K562 (cell line): ENCODE measurements at regions not wholly inside any gene's neighbourhood (a gene's known extent, or its start where the extent isn't known, plus 50 kb on each side); places are given as distances from the start of the nearest gene placed in this dataset.

Experiments used
- BCL6 ChIP-seq: fragments of 250-450 bp; sonication (Bioruptor Pico); IDR thresholded peaks from 2 replicates; pipeline ENCODE4 v1.4.0; 2020
- CAMTA2 ChIP-seq: fragments of 250-450 bp; sonication (Bioruptor Pico); conservative IDR thresholded peaks from 2 replicates; pipeline ENCODE4 v1.5.1; 2022
- CREM ChIP-seq: IDR thresholded peaks from 2 replicates; pipeline ENCODE4 v1.6.1; 2014; ENCODE audit warnings: antibody characterized with exemption, low read depth
- CXXC5 ChIP-seq: fragments of 250-450 bp; sonication (Bioruptor Pico); IDR thresholded peaks from 2 replicates; pipeline ENCODE4 v1.8.0; 2022; ENCODE audit warnings: inconsistent platforms, mild to moderate bottlenecking, moderate library complexity
- DIDO1 ChIP-seq: fragments of 450-650 bp; IDR thresholded peaks from 2 replicates; pipeline ENCODE4 v1.6.1; 2016; ENCODE audit warnings: low read depth, missing biosample characterization, missing genetic modification characterization
- DLX4 ChIP-seq: fragments of 250-450 bp; sonication (Bioruptor Pico); IDR thresholded peaks from 2 replicates; pipeline ENCODE4 v1.6.1; 2021; ENCODE audit warnings: mild to moderate bottlenecking
- FOXK1 ChIP-seq: sonication (generic); formaldehyde crosslinking; IDR thresholded peaks from 2 replicates; pipeline ENCODE4 v1.8.0; 2022; ENCODE audit warnings: missing genetic modification reagents, mild to moderate bottlenecking, borderline replicate concordance
- GATA2 ChIP-seq: sonication (generic); formaldehyde crosslinking; IDR thresholded peaks from 2 replicates; pipeline ENCODE4 v1.4.0; 2020; ENCODE audit warnings: mild to moderate bottlenecking, missing genetic modification reagents
- GATAD2B ChIP-seq: fragments of 450-650 bp; IDR thresholded peaks from 2 replicates; pipeline ENCODE4 v1.6.1; 2017; ENCODE audit warnings: mild to moderate bottlenecking, borderline replicate concordance
- NCOR1 ChIP-seq: fragments of 450-650 bp; IDR thresholded peaks from 2 replicates; pipeline ENCODE4 v1.6.1; 2016; ENCODE audit warnings: mild to moderate bottlenecking, moderate library complexity
- NEUROD1 ChIP-seq: fragments of 150-350 bp; IDR thresholded peaks from 2 replicates; pipeline ENCODE4 v1.6.1; 2014; ENCODE audit warnings: borderline replicate concordance, low read length, low read depth; ENCODE audit not compliant: partially characterized antibody
- NR2C1 ChIP-seq, 2 experiments: fragments of 450-650 bp; IDR thresholded peaks; 2 replicates each; pipeline ENCODE4 v1.6.1; 2017; ENCODE audit warnings: mild to moderate bottlenecking in 2 of 2, antibody characterized with exemption in 1 of 2, inconsistent platforms in 1 of 2, missing compliant biosample characterization in 1 of 2, missing genetic modification characterization in 1 of 2
- SMAD4 ChIP-seq: fragments of 250-450 bp; sonication (Bioruptor Pico); conservative IDR thresholded peaks from 2 replicates; pipeline ENCODE4 v1.8.0; 2021; ENCODE audit warnings: inconsistent platforms, mild to moderate bottlenecking, moderate library complexity
- SMARCA4 ChIP-seq: fragments of 450-650 bp; IDR thresholded peaks from 2 replicates; pipeline ENCODE4 v1.6.1; 2016
- TEAD4 ChIP-seq, 2 experiments: sonication (generic) in 1 of 2; formaldehyde crosslinking in 1 of 2; IDR thresholded peaks; 2 replicates each; pipeline versions ENCODE4 v1.6.1 to v1.8.0; 2012 to 2022; ENCODE audit warnings: borderline replicate concordance in 1 of 2, inconsistent platforms in 1 of 2, low read length in 1 of 2, mild to moderate bottlenecking in 1 of 2, missing genetic modification reagents in 1 of 2
- TRIM24 ChIP-seq, 2 experiments: fragments of 450-650 bp; IDR thresholded peaks; 2 replicates each; pipeline ENCODE4 v1.6.1; 2016
- ZNF354B ChIP-seq: fragments of 250-450 bp; sonication (Bioruptor Pico); IDR thresholded peaks from 2 replicates; pipeline ENCODE4 v1.4.0; 2020
- ZNF551 ChIP-seq: fragments of 250-450 bp; sonication (Bioruptor Pico); IDR thresholded peaks from 2 replicates; pipeline ENCODE4 v1.5.0; 2021; ENCODE audit warnings: mild to moderate bottlenecking, moderate library complexity
- ZNF644 ChIP-seq: fragments of 200-800 bp; sonication (Bioruptor generic); IDR thresholded peaks from 2 replicates; pipeline ENCODE4 v1.6.1; 2016; ENCODE audit warnings: low read depth, missing genetic modification characterization, missing compliant biosample characterization
- ZNF766 ChIP-seq: fragments of 200-800 bp; sonication (Bioruptor generic); conservative IDR thresholded peaks from 2 replicates; pipeline ENCODE4 v1.6.1; 2016; ENCODE audit warnings: missing genetic modification characterization, missing compliant biosample characterization
- TF ChIP-seq, protein P1 (sequence below): fragments of 200-800 bp; sonication (Bioruptor generic); IDR thresholded peaks from 2 replicates; pipeline ENCODE4 v1.6.1; 2017; ENCODE audit warnings: missing genetic modification characterization, missing compliant biosample characterization
- TF ChIP-seq, protein P2 (sequence below): sonication (generic); formaldehyde crosslinking; IDR thresholded peaks from 2 replicates; pipeline ENCODE4 v1.8.1; 2022; ENCODE audit warnings: missing genetic modification reagents
- TF ChIP-seq, protein P3 (sequence below): fragments of 250-450 bp; sonication (Bioruptor Pico); IDR thresholded peaks from 2 replicates; pipeline ENCODE4 v1.8.0; 2022; ENCODE audit warnings: moderate library complexity, mild to moderate bottlenecking, inconsistent platforms

DNA sequence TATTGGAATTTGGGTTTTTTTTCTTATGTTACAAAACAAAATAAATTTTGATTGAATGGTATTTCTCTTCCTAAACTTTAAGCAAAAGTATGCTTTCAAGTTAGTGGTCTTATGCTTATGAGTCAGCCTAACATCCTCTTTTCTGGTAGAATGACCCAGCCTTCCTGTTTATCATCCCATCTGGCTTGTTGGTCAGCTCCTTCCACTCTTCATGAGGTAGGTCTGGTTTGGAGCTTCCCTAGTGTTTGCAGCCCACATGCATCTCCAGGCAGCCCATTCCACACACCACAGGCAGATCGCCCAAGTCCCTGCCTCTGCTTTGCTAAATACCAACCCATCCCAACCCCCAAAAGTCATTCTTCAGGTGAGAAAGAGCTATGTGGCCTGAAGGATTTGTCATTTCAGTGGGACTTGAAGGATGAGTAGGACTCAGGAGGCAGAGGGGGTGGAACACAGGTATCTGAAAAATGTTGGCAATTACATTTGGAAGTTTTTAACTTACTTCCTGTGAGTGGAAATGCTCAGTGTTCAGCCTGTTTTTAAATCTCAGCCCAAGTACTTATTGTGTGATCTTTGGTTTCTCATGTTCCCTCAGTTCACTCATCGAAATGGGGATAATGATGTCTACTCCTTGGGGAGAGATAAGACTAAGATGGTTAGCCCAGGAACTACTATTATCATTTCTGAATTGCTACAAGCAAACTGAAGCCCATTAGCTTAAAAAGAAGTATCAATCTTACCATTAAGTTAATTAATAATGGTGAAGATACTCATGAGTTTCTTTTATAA is 294.0 kb downstream of the ADGB start (continued):
- TF ChIP-seq, protein P1, sequence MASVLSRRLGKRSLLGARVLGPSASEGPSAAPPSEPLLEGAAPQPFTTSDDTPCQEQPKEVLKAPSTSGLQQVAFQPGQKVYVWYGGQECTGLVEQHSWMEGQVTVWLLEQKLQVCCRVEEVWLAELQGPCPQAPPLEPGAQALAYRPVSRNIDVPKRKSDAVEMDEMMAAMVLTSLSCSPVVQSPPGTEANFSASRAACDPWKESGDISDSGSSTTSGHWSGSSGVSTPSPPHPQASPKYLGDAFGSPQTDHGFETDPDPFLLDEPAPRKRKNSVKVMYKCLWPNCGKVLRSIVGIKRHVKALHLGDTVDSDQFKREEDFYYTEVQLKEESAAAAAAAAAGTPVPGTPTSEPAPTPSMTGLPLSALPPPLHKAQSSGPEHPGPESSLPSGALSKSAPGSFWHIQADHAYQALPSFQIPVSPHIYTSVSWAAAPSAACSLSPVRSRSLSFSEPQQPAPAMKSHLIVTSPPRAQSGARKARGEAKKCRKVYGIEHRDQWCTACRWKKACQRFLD, result peak; percentile 76
- TF ChIP-seq NCOR1 (no peak), SMAD4 (peak; percentile 81), CXXC5 (peak; percentile 61), CREM (peak; percentile 75), SMARCA4 (peak; percentile 94), GATAD2B (peak; percentile 79), ZNF551 (CRISPR knock-in tag) (0 out of 2 replicates have a peak, but pooled peaks have one; percentile 47), TRIM24 (IDR thresholded peaks at IDR 0.05) (0 out of 4 replicates have a peak, but pooled peaks have one; percentile 15 to 30), ZNF766 (CRISPR knock-in tag) (peak; percentile 90), DIDO1 (tag) (0 out of 2 replicates have a peak, but pooled peaks have one; percentile 18), NEUROD1 (peak; percentile 57), BCL6 (CRISPR knock-in tag) (peak; percentile 53; the same call in 1 of the 2 replicates), CAMTA2 (CRISPR knock-in tag) (0 out of 2 replicates have a peak, but pooled peaks have one; percentile 22), ZNF644 (peak; percentile 33; the same call in 1 of the 2 replicates), DLX4 (CRISPR knock-in tag) (no peak), TEAD4 (IDR thresholded peaks at IDR 0.05; ENCODE audit: low read length) (peak; percentile 47), TEAD4 (CRISPR knock-in tag; IDR thresholded peaks at IDR 0.05; ENCODE audit: borderline replicate concordance) (no peak), ZNF354B (CRISPR knock-in tag) (peak; percentile 52; the same call in 1 of the 2 replicates), GATA2 (CRISPR knock-in tag) (peak; percentile 94), FOXK1 (CRISPR knock-in tag) (0 out of 2 replicates have a peak, but pooled peaks have one; percentile 65), NR2C1 (IDR thresholded peaks at IDR 0.05) (no peak), NR2C1 (tag; IDR thresholded peaks at IDR 0.05) (peak; percentile 65)
- TF ChIP-seq, protein P2, sequence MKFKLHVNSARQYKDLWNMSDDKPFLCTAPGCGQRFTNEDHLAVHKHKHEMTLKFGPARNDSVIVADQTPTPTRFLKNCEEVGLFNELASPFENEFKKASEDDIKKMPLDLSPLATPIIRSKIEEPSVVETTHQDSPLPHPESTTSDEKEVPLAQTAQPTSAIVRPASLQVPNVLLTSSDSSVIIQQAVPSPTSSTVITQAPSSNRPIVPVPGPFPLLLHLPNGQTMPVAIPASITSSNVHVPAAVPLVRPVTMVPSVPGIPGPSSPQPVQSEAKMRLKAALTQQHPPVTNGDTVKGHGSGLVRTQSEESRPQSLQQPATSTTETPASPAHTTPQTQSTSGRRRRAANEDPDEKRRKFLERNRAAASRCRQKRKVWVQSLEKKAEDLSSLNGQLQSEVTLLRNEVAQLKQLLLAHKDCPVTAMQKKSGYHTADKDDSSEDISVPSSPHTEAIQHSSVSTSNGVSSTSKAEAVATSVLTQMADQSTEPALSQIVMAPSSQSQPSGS (CRISPR knock-in tag), result no peak
- TF ChIP-seq, protein P3, sequence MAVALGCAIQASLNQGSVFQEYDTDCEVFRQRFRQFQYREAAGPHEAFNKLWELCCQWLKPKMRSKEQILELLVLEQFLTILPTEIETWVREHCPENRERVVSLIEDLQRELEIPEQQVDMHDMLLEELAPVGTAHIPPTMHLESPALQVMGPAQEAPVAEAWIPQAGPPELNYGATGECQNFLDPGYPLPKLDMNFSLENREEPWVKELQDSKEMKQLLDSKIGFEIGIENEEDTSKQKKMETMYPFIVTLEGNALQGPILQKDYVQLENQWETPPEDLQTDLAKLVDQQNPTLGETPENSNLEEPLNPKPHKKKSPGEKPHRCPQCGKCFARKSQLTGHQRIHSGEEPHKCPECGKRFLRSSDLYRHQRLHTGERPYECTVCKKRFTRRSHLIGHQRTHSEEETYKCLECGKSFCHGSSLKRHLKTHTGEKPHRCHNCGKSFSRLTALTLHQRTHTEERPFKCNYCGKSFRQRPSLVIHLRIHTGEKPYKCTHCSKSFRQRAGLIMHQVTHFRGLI (CRISPR knock-in tag), result peak; percentile 22
